Keratinocyte (primary cell): ENCODE measurements at regions not wholly inside any gene's neighbourhood (a gene's known extent, or its start where the extent isn't known, plus 50 kb on each side); places are given as distances from the start of the nearest gene placed in this dataset.

Source experiments
- DNase-seq: peaks from one replicate; pipeline ENCODE4 v3.0.0-alpha.2; 2011; ENCODE audit warnings: low read depth, missing footprints, low spot score
- FAIRE-seq: peaks from 2 replicates; lab custom pipeline; 2011; peaks lifted over from hg19 to GRCh38; lab: Jason Lieb, UNC
- H2AFZ ChIP-seq: 2 replicates; pipeline ENCODE4 v1.6.0; 2012; ENCODE audit warnings: low read length, control low read depth, inconsistent platforms; ENCODE audit not compliant: control insufficient read depth
- H3K27ac ChIP-seq: 2 replicates; pipeline ENCODE4 v1.5.1; 2011; ENCODE audit warnings: low read length; ENCODE audit not compliant: control insufficient read depth, insufficient read depth
- H3K27me3 ChIP-seq: 3 replicates; pipeline ENCODE4 v1.6.0; 2011; ENCODE audit warnings: low read length; ENCODE audit not compliant: control insufficient read depth, insufficient read depth; ENCODE audit errors: extremely low read depth
- H3K36me3 ChIP-seq, 2 experiments: 2 replicates in 1 of 2; 3 replicates in 1 of 2; pipeline ENCODE4 v1.5.1; 2011; ENCODE audit warnings: low read length in 2 of 2, mild to moderate bottlenecking in 1 of 2; ENCODE audit not compliant: control insufficient read depth in 2 of 2, insufficient read depth in 2 of 2; ENCODE audit errors: extremely low read depth in 1 of 2
- H3K4me1 ChIP-seq: 3 replicates; pipeline ENCODE4 v1.5.1; 2011; ENCODE audit warnings: low read length; ENCODE audit not compliant: control insufficient read depth, insufficient read depth; ENCODE audit errors: extremely low read depth
- H3K4me2 ChIP-seq: 3 replicates; pipeline ENCODE4 v1.6.0; 2011; ENCODE audit warnings: low read depth, low read length; ENCODE audit not compliant: control insufficient read depth, insufficient read depth; ENCODE audit errors: extremely low read depth
- H3K4me3 ChIP-seq, 3 experiments: fragments of 200-600 bp in 1 of 3; sonication (generic) in 1 of 3; 2 replicates in 2 of 3; 3 replicates in 1 of 3; pipeline ENCODE4 v1.5.1; 2011 to 2016; ENCODE audit warnings: low read length in 3 of 3, mild to moderate bottlenecking in 3 of 3, control low read depth in 2 of 3, inconsistent platforms in 1 of 3, low read depth in 1 of 3, mixed read lengths in 1 of 3, mixed run types in 1 of 3, moderate library complexity in 1 of 3; ENCODE audit not compliant: control insufficient read depth in 2 of 3, insufficient read depth in 2 of 3; ENCODE audit errors: extremely low read depth in 1 of 3
- H3K79me2 ChIP-seq: 2 replicates; pipeline ENCODE4 v1.6.0; 2012; ENCODE audit warnings: low read length; ENCODE audit not compliant: control insufficient read depth, insufficient read depth
- H3K9ac ChIP-seq: 3 replicates; pipeline ENCODE4 v1.6.0; 2011; ENCODE audit warnings: low read length; ENCODE audit not compliant: control insufficient read depth, insufficient read depth; ENCODE audit errors: extremely low read depth
- H3K9me1 ChIP-seq: 3 replicates; pipeline ENCODE4 v1.6.0; 2011; ENCODE audit warnings: low read length; ENCODE audit not compliant: control insufficient read depth, insufficient read depth; ENCODE audit errors: extremely low read depth
- H3K9me3 ChIP-seq: 2 replicates; pipeline ENCODE4 v1.5.1; 2012; ENCODE audit warnings: low read depth, low read length; ENCODE audit not compliant: control insufficient read depth
- H4K20me1 ChIP-seq: 3 replicates; pipeline ENCODE4 v1.6.0; 2011; ENCODE audit warnings: low read length; ENCODE audit not compliant: control insufficient read depth, insufficient read depth; ENCODE audit errors: extremely low read depth
- EZH2 ChIP-seq: IDR thresholded peaks from one replicate; pipeline ENCODE4 v1.6.1; 2012; ENCODE audit warnings: inconsistent platforms, mild to moderate bottlenecking, low read length, moderate library complexity
- dilution Hi-C: fragments of 300-500 bp; cut with MboI; formaldehyde crosslinking; loops from one replicate; pipeline ENCODE4 v1.7.0; 2020; ENCODE audit warnings: low sequenced_read_pairs; ENCODE audit not compliant: extremely low pct_ligation_motif_present
- TF ChIP-seq, protein P1 (sequence below), 3 experiments: IDR thresholded peaks in 1 of 3; conservative IDR thresholded peaks in 1 of 3; optimal IDR thresholded peaks in 1 of 3; 2 replicates in 2 of 3; 3 replicates in 1 of 3; pipeline versions ENCODE3 to v1.5.1; 2011; ENCODE audit warnings: low read length in 3 of 3, mild to moderate bottlenecking in 3 of 3, moderate library complexity in 2 of 3, control low read depth in 1 of 3, inconsistent platforms in 1 of 3; ENCODE audit not compliant: insufficient read depth in 2 of 3; ENCODE audit errors: extremely low read depth in 1 of 3

DNA sequence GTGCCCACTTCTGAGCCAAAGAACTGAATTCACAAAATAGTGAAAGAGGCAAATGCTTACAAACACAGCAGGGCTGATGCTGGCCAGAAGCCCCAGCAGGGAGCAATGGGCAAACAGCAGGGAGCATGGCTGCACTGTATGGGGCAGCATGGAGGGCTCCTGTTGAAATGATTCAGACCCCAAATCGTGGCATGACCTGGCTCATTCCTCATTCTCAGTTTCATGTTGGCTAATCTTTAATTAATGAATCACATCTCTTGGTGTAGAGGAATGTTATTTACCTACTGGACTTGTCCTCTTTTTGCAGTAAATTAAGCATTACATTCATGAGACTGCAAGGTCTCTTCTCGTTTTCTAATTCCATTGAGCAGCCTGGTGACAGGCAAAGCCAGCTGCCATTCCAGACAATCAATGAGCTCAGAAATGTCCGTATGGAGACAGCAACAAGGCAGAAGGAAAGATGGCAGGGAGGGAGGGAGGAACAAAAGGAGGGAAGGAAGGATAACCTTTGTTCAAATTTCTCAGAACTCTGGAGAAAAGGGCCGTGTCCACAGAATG, 84.9 kb upstream of the ST8SIA3 start:
- Histone ChIP-seq H3K4me3 (no peak overlapping the region), H3K79me2 (no peaks in the 10 kb centered on the region), H3K9me1 (no peaks in the 10 kb centered on the region), H3K36me3 (no peaks in the 10 kb centered on the region), H3K4me2 (no peak overlapping the region), H3K27me3 (no peaks in the 10 kb centered on the region), H2AFZ (no peak overlapping the region), H3K9ac (no peak overlapping the region), H3K4me1 (no peaks in the 10 kb centered on the region), H4K20me1 (no peaks in the 10 kb centered on the region), H3K27ac (no peak overlapping the region), H3K9me3 (no peaks in the 10 kb centered on the region)
- DNase-seq (no peak), FAIRE-seq (no peak)
- dilution Hi-C loops, result no loop called here
- TF ChIP-seq, protein P1, sequence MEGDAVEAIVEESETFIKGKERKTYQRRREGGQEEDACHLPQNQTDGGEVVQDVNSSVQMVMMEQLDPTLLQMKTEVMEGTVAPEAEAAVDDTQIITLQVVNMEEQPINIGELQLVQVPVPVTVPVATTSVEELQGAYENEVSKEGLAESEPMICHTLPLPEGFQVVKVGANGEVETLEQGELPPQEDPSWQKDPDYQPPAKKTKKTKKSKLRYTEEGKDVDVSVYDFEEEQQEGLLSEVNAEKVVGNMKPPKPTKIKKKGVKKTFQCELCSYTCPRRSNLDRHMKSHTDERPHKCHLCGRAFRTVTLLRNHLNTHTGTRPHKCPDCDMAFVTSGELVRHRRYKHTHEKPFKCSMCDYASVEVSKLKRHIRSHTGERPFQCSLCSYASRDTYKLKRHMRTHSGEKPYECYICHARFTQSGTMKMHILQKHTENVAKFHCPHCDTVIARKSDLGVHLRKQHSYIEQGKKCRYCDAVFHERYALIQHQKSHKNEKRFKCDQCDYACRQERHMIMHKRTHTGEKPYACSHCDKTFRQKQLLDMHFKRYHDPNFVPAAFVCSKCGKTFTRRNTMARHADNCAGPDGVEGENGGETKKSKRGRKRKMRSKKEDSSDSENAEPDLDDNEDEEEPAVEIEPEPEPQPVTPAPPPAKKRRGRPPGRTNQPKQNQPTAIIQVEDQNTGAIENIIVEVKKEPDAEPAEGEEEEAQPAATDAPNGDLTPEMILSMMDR (optimal IDR thresholded peaks at IDR 0.05 in 1 of 3, IDR thresholded peaks at IDR 0.05 in 1 of 3, conservative IDR thresholded peaks at IDR 0.05 in 1 of 3; ENCODE audit: extremely low read depth in 1 of 3, insufficient read depth in 2 of 3, low read length in 3 of 3), result no peak
- TF ChIP-seq EZH2, result no peak

DNA sequence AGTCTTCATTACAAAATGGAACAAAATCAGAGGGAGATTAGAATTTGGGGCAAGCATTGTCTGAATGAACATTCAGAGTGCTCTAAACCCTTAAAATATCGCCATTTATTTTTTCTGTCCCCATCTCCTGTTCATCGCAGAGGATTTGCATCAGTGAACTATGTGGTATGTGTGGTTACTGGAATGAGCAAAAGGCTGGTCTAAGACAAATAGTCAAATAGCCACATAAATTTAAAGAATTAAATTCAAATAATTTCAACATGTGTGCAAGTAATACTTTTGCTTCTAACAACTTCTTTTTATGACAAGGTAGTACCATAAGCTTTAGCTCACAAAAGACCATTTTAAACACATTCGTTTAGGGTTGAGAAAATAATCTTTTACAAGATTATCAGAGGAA, 82.6 kb upstream of the ST8SIA3 start:
- dilution Hi-C loops, result no loop called here

More for the DNA sequence above, 82.6 kb upstream of the ST8SIA3 start:
- DNase-seq, result no peak
- H3K9me1 ChIP-seq, result no peaks in the 10 kb centered on the region
- no peak for FAIRE-seq
- no peaks in the 10 kb centered on the region for H3K79me2 ChIP-seq
- no peak overlapping the region for H3K27ac ChIP-seq
- no peaks in the 10 kb centered on the region for H3K4me1 ChIP-seq
- no peaks in the 10 kb centered on the region for H3K36me3 ChIP-seq
- TF ChIP-seq, protein P1 (optimal IDR thresholded peaks at IDR 0.05 in 1 of 3, IDR thresholded peaks at IDR 0.05 in 1 of 3, conservative IDR thresholded peaks at IDR 0.05 in 1 of 3; ENCODE audit: extremely low read depth in 1 of 3, insufficient read depth in 2 of 3, low read length in 3 of 3), result no peak
- H3K4me2 ChIP-seq, result no peak overlapping the region
- H3K4me3 ChIP-seq, result no peak overlapping the region
- no peaks in the 10 kb centered on the region for H4K20me1 ChIP-seq
- H2AFZ ChIP-seq, result no peak overlapping the region
- H3K27me3 ChIP-seq, result no peaks in the 10 kb centered on the region
- no peaks in the 10 kb centered on the region for H3K9me3 ChIP-seq
- no peak overlapping the region for H3K9ac ChIP-seq
